K562 (cell line): ENCODE measurements at regions not wholly inside any gene's neighbourhood (a gene's known extent, or its start where the extent isn't known, plus 50 kb on each side); places are given as distances from the start of the nearest gene placed in this dataset.

ENCODE experiments used
- ATAC-seq: fragments of 200-7000 bp; cut with Tn5 transposase; 3 replicates; pipeline ENCODE4 v1.9.1; 2020; ENCODE audit warnings: moderate library complexity
- BruUV-seq: library from RNA; stranded (reverse); fragments of 400-500 nt; replicated peaks from 2 replicates; lab custom pipeline; 2021; lab: Mats Ljungman, UMichigan
- CTCF ChIA-PET: fragments of 300-600 bp; formaldehyde crosslinking; extraction: SDS; loops from one replicate; lab custom pipeline; 2021; ENCODE audit warnings: low intra/inter-chr PET ratio; lab: Yijun Ruan, JAX
- POLR2A ChIA-PET: fragments of 300-600, 350-650 bp; sonication (Branson Sonifier 250); formaldehyde crosslinking; extraction: SDS; loops from one replicate; lab custom pipeline; 2021; ENCODE audit warnings: antibody characterized with exemption, inconsistent platforms; lab: Yijun Ruan, JAX
- DNase-seq, 4 experiments: peaks; one replicate each; pipeline versions ENCODE4 v3.0.0 to v3.0.0-alpha.2; 2011 to 2018; ENCODE audit warnings: low spot score in 3 of 4, mixed read lengths in 3 of 4; ENCODE audit errors: extremely low read depth in 1 of 4
- FAIRE-seq: peaks from 2 replicates; lab custom pipeline; 2011; peaks lifted over from hg19 to GRCh38; lab: Jason Lieb, UNC
- H2AFZ ChIP-seq: 2 replicates; pipeline ENCODE4 v1.6.0; 2011; ENCODE audit warnings: low read depth, low read length, control low read depth, inconsistent platforms
- H3K27ac ChIP-seq: fragments of 200-600 bp; 3 replicates; pipeline ENCODE4 v1.8.0; 2011; ENCODE audit warnings: low read depth, mild to moderate bottlenecking, control low read depth, inconsistent platforms, low read length, moderate library complexity, mixed read lengths; ENCODE audit errors: extremely low read depth
- H3K27me3 ChIP-seq, 2 experiments: fragments of 300-600 bp in 1 of 2; 2 replicates in 1 of 2; 3 replicates in 1 of 2; pipeline versions ENCODE4 v1.6.0 to v1.8.0; 2011; ENCODE audit warnings: inconsistent platforms in 2 of 2, low read length in 2 of 2, mild to moderate bottlenecking in 1 of 2, mixed read lengths in 1 of 2, moderate library complexity in 1 of 2; ENCODE audit not compliant: control insufficient read depth in 2 of 2, insufficient read depth in 2 of 2
- H3K36me3 ChIP-seq: fragments of 300-600 bp; 3 replicates; pipeline ENCODE4 v1.8.0; 2011; ENCODE audit warnings: mild to moderate bottlenecking, low read length, inconsistent platforms; ENCODE audit not compliant: control insufficient read depth, insufficient read depth
- H3K4me1 ChIP-seq, 2 experiments: fragments of 200-600 bp in 1 of 2; replicated peaks in 1 of 2; 2 replicates in 1 of 2; 3 replicates in 1 of 2; pipeline versions ENCODE4 v1.5.1 to v1.8.0; 2011; ENCODE audit warnings: inconsistent platforms in 2 of 2, low read length in 2 of 2, mild to moderate bottlenecking in 1 of 2, mixed read lengths in 1 of 2, moderate library complexity in 1 of 2; ENCODE audit not compliant: control insufficient read depth in 2 of 2, insufficient read depth in 2 of 2
- H3K4me2 ChIP-seq: 2 replicates; pipeline ENCODE4 v1.6.1; 2011; ENCODE audit warnings: low read length, control low read depth, inconsistent platforms, mixed read lengths; ENCODE audit not compliant: insufficient read depth
- H3K4me3 ChIP-seq: fragments of 200-600 bp; sonication (generic), shearing (Covaris generic); 2 replicates; pipeline ENCODE4 v1.5.1; 2016; ENCODE audit warnings: control low read depth, inconsistent platforms
- H3K79me2 ChIP-seq: fragments of 200-600 bp; 3 replicates; pipeline ENCODE4 v1.8.0; 2011; ENCODE audit warnings: low read length, inconsistent platforms; ENCODE audit not compliant: control insufficient read depth, insufficient read depth
- H3K9ac ChIP-seq, 2 experiments: 2 replicates each; pipeline versions ENCODE4 v1.6.0 to v1.6.1; 2011; ENCODE audit warnings: low read depth in 2 of 2, low read length in 2 of 2, control low read depth in 1 of 2, inconsistent platforms in 1 of 2, mild to moderate bottlenecking in 1 of 2, mixed read lengths in 1 of 2; ENCODE audit not compliant: insufficient read depth in 1 of 2
- H3K9me1 ChIP-seq: one replicate; pipeline ENCODE4 v1.6.0; 2011; ENCODE audit warnings: inconsistent platforms, mild to moderate bottlenecking, low read length, moderate library complexity; ENCODE audit not compliant: control insufficient read depth, insufficient read depth
- H3K9me3 ChIP-seq: replicated peaks from 2 replicates; pipeline ENCODE4 v1.5.1; 2011; ENCODE audit warnings: low read depth, low read length, inconsistent platforms; ENCODE audit not compliant: control insufficient read depth, insufficient read depth
- H4K20me1 ChIP-seq: replicated peaks from 2 replicates; pipeline ENCODE4 v1.6.1; 2011; ENCODE audit warnings: low read length, inconsistent platforms, mixed read lengths; ENCODE audit not compliant: control insufficient read depth, insufficient read depth
- BACH1 ChIP-seq: fragments of 200-800 bp; sonication (Bioruptor generic); IDR thresholded peaks from 2 replicates; pipeline ENCODE4 v1.6.1; 2016; ENCODE audit warnings: missing genetic modification characterization, missing compliant biosample characterization
- KAT7 ChIP-seq: sonication (generic); formaldehyde crosslinking; IDR thresholded peaks from 2 replicates; pipeline ENCODE4 v1.8.0; 2022; ENCODE audit warnings: missing genetic modification reagents, mild to moderate bottlenecking, borderline replicate concordance
- PTBP1 ChIP-seq: fragments of 200-400 bp; formaldehyde crosslinking; IDR thresholded peaks from 2 replicates; pipeline ENCODE4 v1.6.1; 2017; ENCODE audit warnings: low read depth, low read length
- ZNF124 ChIP-seq: sonication (generic); formaldehyde crosslinking; IDR thresholded peaks from 2 replicates; pipeline ENCODE4 v1.8.1; 2022; ENCODE audit warnings: missing genetic modification reagents
- ZNF583 ChIP-seq: fragments of 250-450 bp; sonication (Bioruptor Pico); IDR thresholded peaks from 2 replicates; pipeline ENCODE4 v1.4.0; 2020
- WGBS: fragments of 100-300 bp; shearing (Covaris generic); methylation state at CpG from one replicate; pipeline ENCODE4 v1.1.6; 2016; ENCODE audit warnings: low coverage, mixed read lengths; ENCODE audit not compliant: insufficient coverage; ENCODE audit errors: missing lambda C conversion rate; 5-methylcytosine and 5-hydroxymethylcytosine counted together
- in situ Hi-C: fragments of 300-500 bp; cut with MboI; formaldehyde crosslinking; loops from 4 replicates; pipeline ENCODE4 v1.15.0; 2018; ENCODE audit warnings: inconsistent platforms, mixed read lengths
- intact Hi-C: fragments of 100-400 bp; cut with micrococcal nuclease; formaldehyde crosslinking; loops from 2 replicates; pipeline ENCODE4 v1.14.2; 2022
- TF ChIP-seq, protein P1 (sequence below), 2 experiments: IDR thresholded peaks in 1 of 2; conservative IDR thresholded peaks in 1 of 2; 2 replicates each; pipeline ENCODE4 v1.6.1; 2016; ENCODE audit warnings: low read depth in 2 of 2, mild to moderate bottlenecking in 1 of 2, missing compliant biosample characterization in 1 of 2, missing genetic modification characterization in 1 of 2, moderate library complexity in 1 of 2

DNA sequence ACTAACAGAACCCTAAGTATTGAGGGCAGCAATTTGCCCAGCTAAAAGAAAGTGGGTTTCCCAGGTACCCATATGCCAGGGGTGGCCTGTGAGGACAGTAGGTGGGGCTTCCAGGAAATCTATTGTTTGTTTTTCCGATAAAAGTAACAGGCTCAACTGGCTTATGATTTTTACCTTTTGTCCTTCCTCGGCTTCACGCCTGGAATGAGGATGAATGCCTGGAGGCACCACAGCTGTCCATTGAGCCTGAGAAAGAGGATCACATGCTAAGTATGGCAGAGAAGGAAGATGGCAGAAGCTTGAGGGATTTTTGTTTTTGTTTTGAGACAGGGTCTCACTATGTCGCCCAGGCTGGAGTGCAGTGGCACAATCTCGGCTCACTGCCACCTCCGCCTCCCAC is 84.1 kb downstream of the KLF4 start (continued):
- TF ChIP-seq, protein P1, sequence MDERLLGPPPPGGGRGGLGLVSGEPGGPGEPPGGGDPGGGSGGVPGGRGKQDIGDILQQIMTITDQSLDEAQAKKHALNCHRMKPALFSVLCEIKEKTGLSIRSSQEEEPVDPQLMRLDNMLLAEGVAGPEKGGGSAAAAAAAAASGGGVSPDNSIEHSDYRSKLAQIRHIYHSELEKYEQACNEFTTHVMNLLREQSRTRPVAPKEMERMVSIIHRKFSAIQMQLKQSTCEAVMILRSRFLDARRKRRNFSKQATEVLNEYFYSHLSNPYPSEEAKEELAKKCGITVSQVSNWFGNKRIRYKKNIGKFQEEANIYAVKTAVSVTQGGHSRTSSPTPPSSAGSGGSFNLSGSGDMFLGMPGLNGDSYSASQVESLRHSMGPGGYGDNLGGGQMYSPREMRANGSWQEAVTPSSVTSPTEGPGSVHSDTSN (CRISPR knock-in tag; IDR thresholded peaks at IDR 0.05; ENCODE audit: low read depth), result no peak
- TF ChIP-seq, protein P1 (tag; conservative IDR thresholded peaks at IDR 0.05; ENCODE audit: low read depth), result no peak
- TF ChIP-seq KAT7 (CRISPR knock-in tag), result no peak
- TF ChIP-seq ZNF124 (CRISPR knock-in tag), result no peak

GRCh38 chr9:107404736-107405135 is 84.8 kb downstream of the KLF4 start:
- WGBS, result 1% methylated on average over 8 of the region's 8 CpGs
- ChIA-PET CTCF (no interaction called here), POLR2A (interaction anchor here (0.7 to 1.8 kb wide), 2 partner anchors 10 to 90 kb away, joined by 3 to 5 read pairs; no protein-coding TSS in a partner anchor)
- H3K4me1 ChIP-seq, result no peaks in the 10 kb centered on the region
- no TSS peak for BruUV-seq
- no peaks in the 10 kb centered on the region for H3K79me2 ChIP-seq
- H3K27me3 ChIP-seq, result peaks cover 3 to 20% of the 10 kb centered on the region in 2 experiments; a peak in 4 of 5 replicates
- H3K9ac ChIP-seq, result no peak overlapping the region
- intact Hi-C loops (no loop called here), in situ Hi-C loops (no loop called here)
- H3K27ac ChIP-seq, result no peak overlapping the region
- no peak for DNase-seq
- no peaks in the 10 kb centered on the region for H4K20me1 ChIP-seq
- no peak overlapping the region for H3K4me2 ChIP-seq
- no peaks in the 10 kb centered on the region for H3K9me1 ChIP-seq
- H3K4me3 ChIP-seq, result no peak overlapping the region
- H2AFZ ChIP-seq, result no peak overlapping the region
- no peak for FAIRE-seq
- no peaks in the 10 kb centered on the region for H3K9me3 ChIP-seq
- no peak for TF ChIP-seq PTBP1
- no peak for TF ChIP-seq BACH1 (tag)
- TF ChIP-seq ZNF583 (CRISPR knock-in tag), result no peak
- H3K36me3 ChIP-seq, result no peaks in the 10 kb centered on the region
- no peak for ATAC-seq
